ENCODE measurements at regions not wholly inside any gene's neighbourhood (a gene's known extent, or its start where the extent isn't known, plus 50 kb on each side); places are given as distances from the start of the nearest gene placed in this dataset.

DNA sequence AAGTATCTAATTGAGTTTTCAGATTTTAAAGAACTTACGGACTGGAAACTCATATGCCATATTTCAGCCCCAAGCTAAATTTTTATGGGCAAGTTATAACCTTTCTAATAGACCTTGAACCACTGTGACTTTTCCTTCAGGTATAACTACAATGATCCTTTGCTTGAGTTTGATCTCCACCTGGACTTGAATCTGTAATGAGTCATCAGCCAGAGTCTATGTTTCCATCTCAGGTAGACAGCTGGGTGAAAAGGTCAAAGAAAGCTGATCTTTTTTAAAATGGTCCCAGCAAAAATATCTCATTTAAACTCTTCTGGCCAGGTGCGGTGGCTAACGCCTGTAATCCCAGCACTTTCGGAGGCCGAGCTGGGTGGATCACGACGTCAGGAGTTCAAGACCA, 88.4 kb upstream of the SGK1 start:
- TF ChIP-seq, protein P1, sequence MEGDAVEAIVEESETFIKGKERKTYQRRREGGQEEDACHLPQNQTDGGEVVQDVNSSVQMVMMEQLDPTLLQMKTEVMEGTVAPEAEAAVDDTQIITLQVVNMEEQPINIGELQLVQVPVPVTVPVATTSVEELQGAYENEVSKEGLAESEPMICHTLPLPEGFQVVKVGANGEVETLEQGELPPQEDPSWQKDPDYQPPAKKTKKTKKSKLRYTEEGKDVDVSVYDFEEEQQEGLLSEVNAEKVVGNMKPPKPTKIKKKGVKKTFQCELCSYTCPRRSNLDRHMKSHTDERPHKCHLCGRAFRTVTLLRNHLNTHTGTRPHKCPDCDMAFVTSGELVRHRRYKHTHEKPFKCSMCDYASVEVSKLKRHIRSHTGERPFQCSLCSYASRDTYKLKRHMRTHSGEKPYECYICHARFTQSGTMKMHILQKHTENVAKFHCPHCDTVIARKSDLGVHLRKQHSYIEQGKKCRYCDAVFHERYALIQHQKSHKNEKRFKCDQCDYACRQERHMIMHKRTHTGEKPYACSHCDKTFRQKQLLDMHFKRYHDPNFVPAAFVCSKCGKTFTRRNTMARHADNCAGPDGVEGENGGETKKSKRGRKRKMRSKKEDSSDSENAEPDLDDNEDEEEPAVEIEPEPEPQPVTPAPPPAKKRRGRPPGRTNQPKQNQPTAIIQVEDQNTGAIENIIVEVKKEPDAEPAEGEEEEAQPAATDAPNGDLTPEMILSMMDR (conservative IDR thresholded peaks at IDR 0.05), result no peak
- TF ChIP-seq ZFX (IDR thresholded peaks at IDR 0.05), result no peak
